SK-N-SH (cell line): ENCODE measurements at regions not wholly inside any gene's neighbourhood (a gene's known extent, or its start where the extent isn't known, plus 50 kb on each side); places are given as distances from the start of the nearest gene placed in this dataset.

Source experiments
- CTCF ChIP-seq: fragments of 200-600 bp; sonication (generic); IDR thresholded peaks from 2 replicates; pipeline ENCODE4 v1.6.1; 2017; ENCODE audit warnings: antibody characterized with exemption, mild to moderate bottlenecking, moderate library complexity
- MAX ChIP-seq: IDR thresholded peaks from 2 replicates; pipeline ENCODE4 v1.4.0; 2012; ENCODE audit warnings: low read depth
- TEAD4 ChIP-seq: IDR thresholded peaks from 2 replicates; pipeline ENCODE4 v1.4.0; 2012; ENCODE audit warnings: mild to moderate bottlenecking, borderline replicate concordance; ENCODE audit not compliant: insufficient read depth

DNA sequence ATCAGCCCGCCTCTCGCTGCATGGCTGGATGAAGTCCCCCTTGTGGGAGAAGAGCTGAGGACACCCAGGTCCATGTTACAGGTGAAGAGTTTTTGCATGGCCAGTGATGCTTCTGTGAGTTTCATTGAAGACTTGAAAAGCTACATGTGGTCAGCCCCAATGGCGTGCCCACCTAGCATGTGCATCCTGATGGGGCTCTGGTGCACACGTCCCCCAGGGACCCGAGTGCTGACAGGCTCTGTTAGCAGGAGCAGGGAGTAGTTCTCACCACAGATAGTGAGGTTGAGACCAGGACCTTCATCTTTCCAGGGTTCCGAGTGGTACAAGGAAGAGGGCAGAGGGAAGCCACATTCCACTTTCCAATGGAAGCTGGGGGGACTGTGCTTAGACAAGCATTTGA lies 184.8 kb upstream of the C1orf174 start:
- TF ChIP-seq TEAD4 = no peak
- TF ChIP-seq CTCF = no peak
- TF ChIP-seq MAX = no peak
